ENCODE measurements at regions not wholly inside any gene's neighbourhood (a gene's known extent, or its start where the extent isn't known, plus 50 kb on each side); places are given as distances from the start of the nearest gene placed in this dataset.

DNA sequence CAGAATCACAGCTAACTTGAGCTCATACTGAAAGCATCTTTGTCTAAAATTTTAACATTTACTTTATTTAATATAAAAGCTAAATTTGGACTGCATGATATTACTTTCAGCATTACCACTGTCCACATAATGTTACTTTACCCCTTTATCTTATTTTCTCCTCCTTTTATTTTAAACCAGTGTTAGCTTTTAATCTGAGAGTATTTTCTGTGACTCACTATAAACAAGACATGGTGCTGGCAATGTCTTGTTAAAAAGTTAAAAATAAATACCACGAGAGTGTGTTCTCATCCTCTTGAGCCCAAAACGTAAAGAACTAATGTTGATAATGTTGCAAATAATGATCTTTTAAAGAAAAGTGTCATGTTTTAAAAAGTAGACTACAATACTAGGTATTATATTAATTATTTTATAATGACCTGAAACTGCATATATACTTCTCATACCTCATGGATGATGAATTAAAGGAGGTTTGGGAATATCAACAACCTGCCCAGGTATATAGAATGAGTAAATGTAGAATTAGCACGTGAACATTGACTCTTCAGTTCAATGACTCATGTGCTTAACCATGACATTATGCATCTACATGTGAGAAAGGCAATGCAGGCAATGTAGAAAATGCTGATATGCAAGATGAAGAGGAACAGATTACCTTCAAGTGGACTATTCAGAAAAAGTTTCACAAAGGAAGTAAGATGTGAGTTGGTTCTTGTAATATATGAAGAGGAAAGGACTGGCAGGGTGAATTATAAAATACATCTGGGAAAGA is 454.1 kb upstream of the ADGRL3 start:
- Histone ChIP-seq H3K36me3 (ENCODE audit: control insufficient read depth, insufficient read depth, low read length) (no peaks in the 10 kb centered on the region), H3K27me3 (ENCODE audit: control insufficient read depth, insufficient read depth, low read length, poor library complexity, severe bottlenecking) (no peaks in the 10 kb centered on the region), H3K4me3 (ENCODE audit: insufficient read depth, low read depth, low read length) (no peak overlapping the region), H3K9me3 (ENCODE audit: control insufficient read depth, low read length) (no peaks in the 10 kb centered on the region), H3K27ac (ENCODE audit: insufficient read depth, low read depth, low read length, poor library complexity, severe bottlenecking) (no peak overlapping the region), H3K4me1 (ENCODE audit: control insufficient read depth, insufficient read depth, low read length) (no peaks in the 10 kb centered on the region)
- WGBS, 2 experiments, result 96 to 100% methylated on average over 2 to 3 of the region's 3 CpGs

DNA sequence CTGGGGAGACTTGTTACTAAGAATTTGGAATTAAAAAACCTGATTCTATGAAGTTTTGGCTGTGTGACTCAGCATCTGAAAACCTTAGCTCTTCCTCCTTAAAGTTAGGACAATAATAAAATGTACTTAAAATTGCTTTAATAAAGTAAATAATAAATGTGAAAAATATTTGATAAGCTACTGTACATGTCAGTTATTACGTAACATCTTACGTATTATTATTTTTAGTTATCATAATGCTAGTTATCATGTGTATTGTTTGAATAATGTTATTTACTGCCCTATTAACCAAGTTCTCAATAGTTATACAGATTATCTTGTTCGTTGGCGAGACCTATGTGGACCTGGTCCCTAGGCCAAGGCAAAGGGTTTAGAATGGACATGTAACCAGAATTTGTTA is 449.2 kb upstream of the ADGRL3 start:
- Histone ChIP-seq H3K36me3 (ENCODE audit: control insufficient read depth, insufficient read depth, low read length) (no peaks in the 10 kb centered on the region), H3K27ac (ENCODE audit: insufficient read depth, low read depth, low read length, poor library complexity, severe bottlenecking) (no peak overlapping the region), H3K4me1 (ENCODE audit: control insufficient read depth, insufficient read depth, low read length) (no peaks in the 10 kb centered on the region), H3K27me3 (ENCODE audit: control insufficient read depth, insufficient read depth, low read length, poor library complexity, severe bottlenecking) (no peaks in the 10 kb centered on the region), H3K9me3 (ENCODE audit: control insufficient read depth, low read length) (no peaks in the 10 kb centered on the region), H3K4me3 (ENCODE audit: insufficient read depth, low read depth, low read length) (no peak overlapping the region)
- 92 to 94% methylated on average over 2 to 4 of the region's 4 CpGs for WGBS, 2 experiments

DNA sequence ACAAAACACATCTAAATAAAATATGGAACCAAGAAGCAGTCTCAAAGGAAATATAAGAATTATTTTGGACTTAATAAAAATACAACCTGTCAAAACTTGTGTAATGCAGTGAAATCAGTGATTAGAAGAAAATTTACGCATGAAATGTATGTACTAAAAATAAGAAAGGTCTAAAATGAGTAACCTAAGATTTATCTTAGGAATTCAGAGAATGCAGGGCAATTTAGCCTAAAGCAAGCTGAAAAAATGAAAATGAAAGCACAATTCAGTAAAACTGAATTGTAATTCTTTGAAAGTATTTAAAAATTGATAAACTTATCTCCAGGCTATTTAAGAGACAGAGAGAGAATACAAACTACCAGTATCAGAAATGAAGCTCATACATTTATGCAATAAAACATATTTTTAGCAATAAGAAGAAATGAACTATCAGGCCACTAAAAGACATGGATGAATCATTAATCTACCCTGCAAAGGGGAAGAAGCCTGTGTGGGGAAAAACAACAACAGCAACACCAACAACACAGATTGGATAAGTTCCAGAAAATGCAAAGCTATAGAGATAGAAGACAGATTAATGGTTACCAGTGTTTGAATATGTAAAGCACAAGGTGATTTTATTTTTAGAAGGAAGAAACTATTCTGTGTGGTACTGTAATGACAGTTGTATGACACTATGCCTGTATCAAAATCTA is 442.0 kb upstream of the ADGRL3 start:
- H3K4me1 ChIP-seq (ENCODE audit: control insufficient read depth, insufficient read depth, low read length), result no peaks in the 10 kb centered on the region
- H3K27me3 ChIP-seq (ENCODE audit: control insufficient read depth, insufficient read depth, low read length, poor library complexity, severe bottlenecking), result no peaks in the 10 kb centered on the region
- no peaks in the 10 kb centered on the region for H3K9me3 ChIP-seq (ENCODE audit: control insufficient read depth, low read length)
- H3K4me3 ChIP-seq (ENCODE audit: insufficient read depth, low read depth, low read length), result no peak overlapping the region
- no peaks in the 10 kb centered on the region for H3K36me3 ChIP-seq (ENCODE audit: control insufficient read depth, insufficient read depth, low read length)
- H3K27ac ChIP-seq (ENCODE audit: insufficient read depth, low read depth, low read length, poor library complexity, severe bottlenecking), result no peak overlapping the region
- 48 to 70% methylated on average over 1 of the region's 1 CpG for WGBS, 2 experiments

DNA sequence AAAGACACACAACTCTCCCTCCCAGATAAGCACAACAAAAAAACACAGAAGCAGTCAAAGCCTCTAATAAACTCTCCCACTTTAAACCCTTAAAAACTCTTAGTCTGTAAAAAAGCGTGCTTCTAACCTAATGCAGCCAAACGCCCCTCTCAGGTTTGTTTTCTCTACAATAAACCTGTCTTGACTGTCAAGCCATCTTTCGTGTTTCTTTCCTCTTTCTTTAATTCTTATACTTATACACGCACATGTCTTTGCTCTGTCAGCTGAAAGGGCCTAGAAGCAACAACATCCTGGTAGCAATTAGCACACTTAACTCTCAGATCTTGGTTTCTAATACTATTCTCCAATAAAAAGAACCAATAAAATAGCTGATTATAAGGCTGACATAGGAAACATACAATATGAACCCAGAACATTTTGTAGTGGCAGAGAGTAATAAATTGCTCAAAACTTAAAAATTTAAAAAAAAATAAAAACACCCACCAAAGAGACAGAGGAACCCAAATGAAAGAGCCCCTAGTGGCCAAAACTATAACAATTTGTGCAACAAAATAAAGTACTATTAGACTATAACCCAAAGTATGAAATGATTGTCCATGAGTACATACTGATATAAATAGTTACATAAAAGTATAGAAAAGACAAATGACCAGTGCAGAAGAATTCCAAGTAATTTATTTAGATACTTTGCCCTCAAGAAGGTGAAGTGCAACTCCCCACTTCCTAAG is 440.4 kb upstream of the ADGRL3 start:
- WGBS, 2 experiments, result 92 to 96% methylated on average over 4 of the region's 4 CpGs
- Histone ChIP-seq H3K4me1 (ENCODE audit: control insufficient read depth, insufficient read depth, low read length) (no peaks in the 10 kb centered on the region), H3K4me3 (ENCODE audit: insufficient read depth, low read depth, low read length) (no peak overlapping the region), H3K36me3 (ENCODE audit: control insufficient read depth, insufficient read depth, low read length) (no peaks in the 10 kb centered on the region), H3K27ac (ENCODE audit: insufficient read depth, low read depth, low read length, poor library complexity, severe bottlenecking) (no peak overlapping the region), H3K27me3 (ENCODE audit: control insufficient read depth, insufficient read depth, low read length, poor library complexity, severe bottlenecking) (no peaks in the 10 kb centered on the region), H3K9me3 (ENCODE audit: control insufficient read depth, low read length) (no peaks in the 10 kb centered on the region)

DNA sequence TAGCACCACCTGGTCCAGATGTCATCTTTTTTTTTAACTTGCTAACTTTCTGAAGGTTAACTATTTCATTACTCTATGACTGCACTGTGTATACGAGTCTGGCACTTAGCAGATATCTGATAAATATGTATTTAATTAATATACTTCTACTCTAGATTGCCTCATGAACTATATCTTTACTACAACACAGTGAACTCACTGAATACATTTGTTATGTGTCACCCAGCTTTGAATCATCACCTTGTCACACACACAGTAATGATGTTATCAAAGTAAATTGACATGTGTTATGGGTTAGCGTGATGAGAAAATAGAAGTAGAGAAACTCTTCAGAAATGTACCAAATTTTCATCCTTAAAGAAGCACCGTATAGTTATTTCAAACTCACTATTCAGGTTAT is 419.3 kb upstream of the ADGRL3 start:
- no peaks in the 10 kb centered on the region for H3K9me3 ChIP-seq (ENCODE audit: control insufficient read depth, low read length)
- WGBS, 2 experiments, result no CpG with 5 or more reads among the region's 3 CpGs
- H3K4me3 ChIP-seq (ENCODE audit: insufficient read depth, low read depth, low read length), result no peak overlapping the region
- H3K4me1 ChIP-seq (ENCODE audit: control insufficient read depth, insufficient read depth, low read length), result no peaks in the 10 kb centered on the region
- no peaks in the 10 kb centered on the region for H3K27me3 ChIP-seq (ENCODE audit: control insufficient read depth, insufficient read depth, low read length, poor library complexity, severe bottlenecking)
- no peaks in the 10 kb centered on the region for H3K36me3 ChIP-seq (ENCODE audit: control insufficient read depth, insufficient read depth, low read length)
- H3K27ac ChIP-seq (ENCODE audit: insufficient read depth, low read depth, low read length, poor library complexity, severe bottlenecking), result no peak overlapping the region

DNA sequence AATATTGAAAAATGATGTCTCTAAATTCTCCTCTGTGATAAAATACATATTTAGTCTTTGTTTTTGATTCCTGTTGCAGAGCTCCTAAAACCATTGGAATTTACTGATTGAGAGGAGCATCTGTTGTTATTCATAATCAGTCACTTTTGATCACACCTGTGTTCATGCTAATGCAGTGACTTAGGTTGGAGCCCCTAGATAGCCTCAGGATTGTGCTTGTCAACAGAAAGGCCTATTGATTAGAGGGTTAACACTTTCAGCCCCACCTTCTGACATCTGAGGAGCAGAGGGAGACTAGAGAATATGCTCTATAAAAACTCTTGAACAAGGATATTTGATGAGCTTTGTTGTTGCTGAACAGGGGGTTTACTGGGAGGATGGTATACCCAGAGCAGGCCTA is 409.5 kb upstream of the ADGRL3 start:
- Histone ChIP-seq H3K4me3 (ENCODE audit: insufficient read depth, low read depth, low read length) (no peak overlapping the region), H3K27me3 (ENCODE audit: control insufficient read depth, insufficient read depth, low read length, poor library complexity, severe bottlenecking) (no peaks in the 10 kb centered on the region), H3K36me3 (ENCODE audit: control insufficient read depth, insufficient read depth, low read length) (no peaks in the 10 kb centered on the region), H3K27ac (ENCODE audit: insufficient read depth, low read depth, low read length, poor library complexity, severe bottlenecking) (no peak overlapping the region), H3K4me1 (ENCODE audit: control insufficient read depth, insufficient read depth, low read length) (no peaks in the 10 kb centered on the region), H3K9me3 (ENCODE audit: control insufficient read depth, low read length) (no peaks in the 10 kb centered on the region)

DNA sequence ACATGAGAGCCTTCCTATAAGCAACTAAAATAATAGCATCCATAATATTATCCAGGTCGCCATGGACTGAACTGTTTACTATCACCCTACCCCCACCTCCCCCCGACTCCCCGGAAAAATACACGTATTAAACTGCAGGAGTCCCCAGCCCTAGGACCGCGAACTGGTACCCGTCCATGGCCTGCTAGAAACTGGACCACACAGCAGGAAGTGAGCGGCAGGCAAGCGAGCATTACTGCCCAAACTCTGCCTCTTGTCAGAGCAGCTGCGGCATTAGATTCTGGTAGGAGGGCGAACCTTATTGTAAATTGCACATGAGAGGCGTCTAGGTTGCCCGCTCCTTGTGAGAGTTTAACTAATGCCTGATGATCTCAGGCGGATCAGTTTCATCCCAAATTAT is 405.8 kb upstream of the ADGRL3 start:
- no peaks in the 10 kb centered on the region for H3K4me1 ChIP-seq (ENCODE audit: control insufficient read depth, insufficient read depth, low read length)
- H3K4me3 ChIP-seq (ENCODE audit: insufficient read depth, low read depth, low read length), result no peak overlapping the region
- H3K9me3 ChIP-seq (ENCODE audit: control insufficient read depth, low read length), result no peaks in the 10 kb centered on the region
- H3K36me3 ChIP-seq (ENCODE audit: control insufficient read depth, insufficient read depth, low read length), result no peaks in the 10 kb centered on the region
- 96 to 98% methylated on average over 14 of the region's 14 CpGs for WGBS, 2 experiments
- H3K27ac ChIP-seq (ENCODE audit: insufficient read depth, low read depth, low read length, poor library complexity, severe bottlenecking), result no peak overlapping the region
- H3K27me3 ChIP-seq (ENCODE audit: control insufficient read depth, insufficient read depth, low read length, poor library complexity, severe bottlenecking), result no peaks in the 10 kb centered on the region

DNA sequence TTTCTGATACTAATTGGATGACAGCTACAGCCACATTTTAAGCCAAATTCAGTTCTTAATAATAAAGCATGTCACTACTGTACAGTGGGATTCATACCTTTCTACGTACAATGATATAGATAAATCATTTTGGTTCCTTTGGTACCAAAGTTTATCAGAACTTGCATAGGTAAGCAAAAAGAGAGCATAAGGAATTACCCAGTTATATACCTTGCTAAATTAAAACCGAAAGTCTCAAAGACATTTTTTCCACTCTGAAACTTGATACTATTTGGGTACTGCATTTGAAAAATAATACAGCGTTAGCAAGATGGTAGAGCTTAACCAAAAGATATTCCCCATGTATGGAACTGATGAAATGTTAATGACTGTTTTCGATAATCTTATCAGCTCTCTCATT is 400.9 kb upstream of the ADGRL3 start:
- H3K27me3 ChIP-seq (ENCODE audit: control insufficient read depth, insufficient read depth, low read length, poor library complexity, severe bottlenecking), result no peaks in the 10 kb centered on the region
- no peaks in the 10 kb centered on the region for H3K36me3 ChIP-seq (ENCODE audit: control insufficient read depth, insufficient read depth, low read length)
- no peak overlapping the region for H3K27ac ChIP-seq (ENCODE audit: insufficient read depth, low read depth, low read length, poor library complexity, severe bottlenecking)
- H3K9me3 ChIP-seq (ENCODE audit: control insufficient read depth, low read length), result no peaks in the 10 kb centered on the region
- no peak overlapping the region for H3K4me3 ChIP-seq (ENCODE audit: insufficient read depth, low read depth, low read length)
- no peaks in the 10 kb centered on the region for H3K4me1 ChIP-seq (ENCODE audit: control insufficient read depth, insufficient read depth, low read length)
- 92 to 95% methylated on average over 2 to 4 of the region's 4 CpGs for WGBS, 2 experiments

DNA sequence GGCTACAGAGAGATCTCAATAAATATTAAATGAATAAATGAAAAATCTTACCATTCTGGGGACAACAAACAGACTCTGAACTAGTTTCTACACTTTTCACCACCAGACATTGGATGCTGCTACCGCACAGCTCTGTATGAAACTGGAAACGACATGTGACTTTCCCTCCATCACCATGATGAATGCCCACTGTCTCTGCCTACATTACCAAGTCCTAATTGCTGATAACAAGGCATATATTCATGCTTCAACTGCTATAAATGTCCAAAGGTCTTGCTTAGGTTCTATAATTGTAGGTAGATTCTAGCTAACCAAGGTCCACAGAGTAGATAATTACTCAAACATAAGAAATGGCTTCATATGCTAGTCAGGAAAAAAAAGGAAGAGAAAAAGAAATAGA is 399.4 kb upstream of the ADGRL3 start:
- H3K4me3 ChIP-seq (ENCODE audit: insufficient read depth, low read depth, low read length), result no peak overlapping the region
- no peaks in the 10 kb centered on the region for H3K36me3 ChIP-seq (ENCODE audit: control insufficient read depth, insufficient read depth, low read length)
- no peak overlapping the region for H3K27ac ChIP-seq (ENCODE audit: insufficient read depth, low read depth, low read length, poor library complexity, severe bottlenecking)
- no peaks in the 10 kb centered on the region for H3K4me1 ChIP-seq (ENCODE audit: control insufficient read depth, insufficient read depth, low read length)
- 96% methylated on average over 2 of the region's 2 CpGs for WGBS, 2 experiments
- H3K27me3 ChIP-seq (ENCODE audit: control insufficient read depth, insufficient read depth, low read length, poor library complexity, severe bottlenecking), result no peaks in the 10 kb centered on the region
- H3K9me3 ChIP-seq (ENCODE audit: control insufficient read depth, low read length), result no peaks in the 10 kb centered on the region

DNA sequence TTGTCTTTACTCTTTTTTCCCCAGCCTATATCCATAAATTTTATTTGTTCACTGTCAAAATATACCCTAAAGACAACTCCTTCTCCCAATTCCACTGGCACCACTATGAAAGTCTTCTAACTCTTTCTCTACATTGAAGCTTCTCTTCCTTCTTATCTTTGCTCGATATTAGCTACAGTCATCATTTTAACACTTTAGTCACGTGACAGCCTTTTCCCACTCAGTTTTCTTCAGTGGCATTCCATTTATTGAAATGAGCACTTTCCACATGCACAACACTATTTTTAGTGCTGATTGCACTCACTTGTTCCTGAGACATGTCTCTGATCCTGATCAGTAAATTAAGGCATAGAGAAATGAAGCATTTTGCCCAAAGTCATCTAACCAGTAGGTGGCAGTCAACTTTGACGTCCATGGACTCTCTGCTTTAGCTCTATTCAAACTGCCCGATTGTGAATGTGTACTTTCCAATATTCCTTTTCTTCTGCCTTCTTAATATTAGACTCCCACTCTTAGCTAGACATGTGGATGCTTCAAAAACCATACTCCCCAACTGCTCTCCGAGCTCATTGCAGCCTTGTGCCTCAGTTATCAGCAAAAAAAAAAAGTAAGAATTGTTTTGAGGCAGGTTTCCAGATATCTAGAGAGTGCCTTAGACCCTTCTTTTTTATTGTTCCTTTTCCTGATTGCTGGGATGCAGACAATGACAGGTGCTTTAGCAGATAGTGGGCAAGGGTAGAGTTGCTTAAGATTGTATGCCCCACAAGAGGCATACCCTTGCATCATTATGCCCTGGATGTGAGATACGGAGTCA is 394.4 kb upstream of the ADGRL3 start:
- Histone ChIP-seq H3K36me3 (ENCODE audit: control insufficient read depth, insufficient read depth, low read length) (no peaks in the 10 kb centered on the region), H3K27ac (ENCODE audit: insufficient read depth, low read depth, low read length, poor library complexity, severe bottlenecking) (no peak overlapping the region), H3K9me3 (ENCODE audit: control insufficient read depth, low read length) (no peaks in the 10 kb centered on the region), H3K27me3 (ENCODE audit: control insufficient read depth, insufficient read depth, low read length, poor library complexity, severe bottlenecking) (no peaks in the 10 kb centered on the region), H3K4me1 (ENCODE audit: control insufficient read depth, insufficient read depth, low read length) (no peaks in the 10 kb centered on the region), H3K4me3 (ENCODE audit: insufficient read depth, low read depth, low read length) (no peak overlapping the region)
- 53 to 55% methylated on average over 6 of the region's 6 CpGs for WGBS, 2 experiments

Measured in ectodermal cell (in vitro differentiated cells).